ENCODE measurements at regions not wholly inside any gene's neighbourhood (a gene's known extent, or its start where the extent isn't known, plus 50 kb on each side); places are given as distances from the start of the nearest gene placed in this dataset.

GRCh38 chr3:170778240-170779217 lies 91.5 kb downstream of the RPL22L1 start (continued):
- TF ChIP-seq ZMIZ1 (IDR thresholded peaks at IDR 0.05; ENCODE audit: low read depth in 2 of 2, low read length in 2 of 2) (no peak), ZNF609 (CRISPR knock-in tag; IDR thresholded peaks at IDR 0.05; ENCODE audit: borderline replicate concordance) (no peak), DEAF1 (CRISPR knock-in tag; IDR thresholded peaks at IDR 0.05) (no peak; the same call in 1 of the 2 replicates), BCOR (IDR thresholded peaks at IDR 0.05) (no peak; the same call in 1 of the 2 replicates), ZNF699 (CRISPR knock-in tag; IDR thresholded peaks at IDR 0.05; ENCODE audit: insufficient replicate concordance) (no peak), ZNF398 (CRISPR knock-in tag; IDR thresholded peaks at IDR 0.05) (0 out of 2 replicates have a peak, but pooled peaks have one; percentile 8), BRF1 (IDR thresholded peaks at IDR 0.05; ENCODE audit: borderline replicate concordance, extremely low read depth, insufficient read length) (no peak), ZBTB33 (CRISPR knock-in tag; IDR thresholded peaks at IDR 0.05) (no peak), TEAD4 (IDR thresholded peaks at IDR 0.05; ENCODE audit: low read length) (peak; percentile 92), TEAD4 (CRISPR knock-in tag; IDR thresholded peaks at IDR 0.05; ENCODE audit: borderline replicate concordance) (no peak)

All from K562 (cell line).